Body of pancreas (tissue), 4 donors: ENCODE measurements at regions not wholly inside any gene's neighbourhood (a gene's known extent, or its start where the extent isn't known, plus 50 kb on each side); places are given as distances from the start of the nearest gene placed in this dataset.

Source experiments
- POLR2A ChIP-seq, 3 donors: fragments of 450-650 bp; IDR thresholded peaks; one replicate each; pipeline ENCODE4 v1.6.1; 2016; ENCODE audit warnings: antibody characterized with exemption in 3 of 3, mild to moderate bottlenecking in 2 of 3
- TF ChIP-seq, protein P1 (sequence below), 7 experiments: fragments of 450-650 bp in 4 of 7; fragments of 200-600 bp in 3 of 7; sonication (generic) in 3 of 7; IDR thresholded peaks; one replicate each; pipeline ENCODE4 v1.5.1; 2016 to 2019; ENCODE audit warnings: antibody characterized with exemption in 7 of 7

DNA sequence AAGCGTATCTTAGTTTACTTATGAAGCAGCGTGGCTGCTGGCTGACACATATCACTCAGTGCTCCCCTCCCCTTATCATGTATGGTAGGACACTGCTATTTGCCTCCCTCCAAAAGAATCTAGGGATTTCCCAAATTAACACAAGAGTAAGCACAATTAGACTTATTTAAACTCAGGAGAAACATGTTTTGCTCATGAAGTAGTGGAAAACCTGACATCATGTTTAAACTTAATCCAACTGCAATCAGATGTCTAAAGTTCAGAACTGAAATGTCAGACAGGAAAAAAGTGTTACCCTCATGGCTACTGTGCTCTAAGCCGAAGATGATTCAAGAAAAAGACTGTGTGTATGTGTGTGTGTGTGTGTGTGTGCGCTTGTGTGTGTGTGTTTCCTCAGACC lies 324.1 kb upstream of the TNC start:
- TF ChIP-seq, protein P1, sequence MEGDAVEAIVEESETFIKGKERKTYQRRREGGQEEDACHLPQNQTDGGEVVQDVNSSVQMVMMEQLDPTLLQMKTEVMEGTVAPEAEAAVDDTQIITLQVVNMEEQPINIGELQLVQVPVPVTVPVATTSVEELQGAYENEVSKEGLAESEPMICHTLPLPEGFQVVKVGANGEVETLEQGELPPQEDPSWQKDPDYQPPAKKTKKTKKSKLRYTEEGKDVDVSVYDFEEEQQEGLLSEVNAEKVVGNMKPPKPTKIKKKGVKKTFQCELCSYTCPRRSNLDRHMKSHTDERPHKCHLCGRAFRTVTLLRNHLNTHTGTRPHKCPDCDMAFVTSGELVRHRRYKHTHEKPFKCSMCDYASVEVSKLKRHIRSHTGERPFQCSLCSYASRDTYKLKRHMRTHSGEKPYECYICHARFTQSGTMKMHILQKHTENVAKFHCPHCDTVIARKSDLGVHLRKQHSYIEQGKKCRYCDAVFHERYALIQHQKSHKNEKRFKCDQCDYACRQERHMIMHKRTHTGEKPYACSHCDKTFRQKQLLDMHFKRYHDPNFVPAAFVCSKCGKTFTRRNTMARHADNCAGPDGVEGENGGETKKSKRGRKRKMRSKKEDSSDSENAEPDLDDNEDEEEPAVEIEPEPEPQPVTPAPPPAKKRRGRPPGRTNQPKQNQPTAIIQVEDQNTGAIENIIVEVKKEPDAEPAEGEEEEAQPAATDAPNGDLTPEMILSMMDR (IDR thresholded peaks at IDR 0.05): no peak
- TF ChIP-seq POLR2A (IDR thresholded peaks at IDR 0.05): no peak
